Body of pancreas (tissue), 4 donors: ENCODE measurements at regions not wholly inside any gene's neighbourhood (a gene's known extent, or its start where the extent isn't known, plus 50 kb on each side); places are given as distances from the start of the nearest gene placed in this dataset.

Source experiments
- ATAC-seq: fragments of 150-250 bp; one replicate; pipeline ENCODE4 v1.9.1; 2016
- DNase-seq, 4 donors: peaks; one replicate each; pipeline ENCODE4 v3.0.0-alpha.2; 2019
- H3K27ac ChIP-seq, 4 donors: fragments of 200-600 bp; sonication (generic); 1 replicate in 3 of 4; 2 replicates in 1 of 4; pipeline versions ENCODE4 v1.5.1 to v1.6.1; 2016 to 2019; ENCODE audit warnings: mild to moderate bottlenecking in 1 of 4, mixed read lengths in 1 of 4, moderate library complexity in 1 of 4
- H3K27me3 ChIP-seq, 2 donors: fragments of 200-600 bp; sonication (generic); one replicate each; pipeline ENCODE4 v1.6.0; 2016; ENCODE audit warnings: mild to moderate bottlenecking in 1 of 2
- H3K36me3 ChIP-seq, 2 donors: fragments of 200-600 bp; sonication (generic); replicated peaks in 1 of 2; 2 replicates each; pipeline ENCODE4 v1.5.1; 2016; ENCODE audit warnings: low read depth in 2 of 2; ENCODE audit not compliant: insufficient read depth in 1 of 2
- H3K4me1 ChIP-seq: fragments of 200-600 bp; sonication (generic); one replicate; pipeline ENCODE4 v1.6.0; 2016
- H3K4me3 ChIP-seq, 2 donors: fragments of 200-600 bp; sonication (generic); 1 replicate in 1 of 2; 2 replicates in 1 of 2; pipeline ENCODE4 v1.5.1; 2016 to 2019
- H3K9me3 ChIP-seq, 3 donors: fragments of 200-600 bp; sonication (generic); 1 replicate in 2 of 3; 2 replicates in 1 of 3; pipeline ENCODE4 v1.5.1; 2016
- CTCF ChIP-seq, 7 experiments: fragments of 450-650 bp in 4 of 7; fragments of 200-600 bp in 3 of 7; sonication (generic) in 3 of 7; IDR thresholded peaks; one replicate each; pipeline ENCODE4 v1.5.1; 2016 to 2019; ENCODE audit warnings: antibody characterized with exemption in 7 of 7
- POLR2A ChIP-seq, 3 donors: fragments of 450-650 bp; IDR thresholded peaks; one replicate each; pipeline ENCODE4 v1.6.1; 2016; ENCODE audit warnings: antibody characterized with exemption in 3 of 3, mild to moderate bottlenecking in 2 of 3
- WGBS, 2 donors: methylation state at CpG; one replicate each; pipeline ENCODE4 v1.1.5; 2017; 5-methylcytosine and 5-hydroxymethylcytosine counted together
- intact Hi-C: fragments of 100-400 bp; cut with DNase I; formaldehyde crosslinking; loops from one replicate; pipeline ENCODE4 v1.15.1; 2023

- no peak for TF ChIP-seq CTCF (IDR thresholded peaks at IDR 0.05)
- no peak for TF ChIP-seq POLR2A (IDR thresholded peaks at IDR 0.05)
- no peaks in the 10 kb centered on the region for H3K9me3 ChIP-seq
- intact Hi-C loops = no loop called here
- no peaks in the 10 kb centered on the region for H3K27me3 ChIP-seq
- 39 to 68% methylated on average over 6 of the region's 6 CpGs for WGBS, 2 donors
- H3K27ac ChIP-seq = no peak overlapping the region
- no peak overlapping the region for H3K4me3 ChIP-seq
- H3K4me1 ChIP-seq = peaks cover 22% of the 10 kb centered on the region
- no peak for DNase-seq
- peak; percentile 40 for ATAC-seq
- no peaks in the 10 kb centered on the region for H3K36me3 ChIP-seq
These were observed 434.6 kb downstream of the ENC1 start for GRCh38 chr5:74205767-74206578.

- Histone ChIP-seq H3K4me1 (peaks cover 28% of the 10 kb centered on the region), H3K9me3 (no peaks in the 10 kb centered on the region), H3K36me3 (no peaks in the 10 kb centered on the region), H3K27ac (peak overlapping the region; percentile 32 to 60 (median 49)), H3K4me3 (no peak overlapping the region), H3K27me3 (no peaks in the 10 kb centered on the region)
- peak; percentile 68 to 82 (median 78) for DNase-seq
- peak; percentile 90 for ATAC-seq
- TF ChIP-seq CTCF (IDR thresholded peaks at IDR 0.05) (no peak), POLR2A (IDR thresholded peaks at IDR 0.05) (peak in 2 of 3 donors; percentile 32 to 44)
- intact Hi-C loops = no loop called here
- 36 to 42% methylated on average over 8 of the region's 8 CpGs for WGBS, 2 donors
These were observed 439.0 kb downstream of the ENC1 start for GRCh38 chr5:74201334-74202081.

GRCh38 chr5:74200560-74200959 is 440.0 kb downstream of the ENC1 start:
- no peaks in the 10 kb centered on the region for H3K36me3 ChIP-seq
- DNase-seq (no peak), ATAC-seq (no peak)
- H3K27ac ChIP-seq = no peak overlapping the region
- H3K4me1 ChIP-seq = peaks cover 19% of the 10 kb centered on the region
- intact Hi-C loops = no loop called here
- H3K4me3 ChIP-seq = no peak overlapping the region
- 80 to 86% methylated on average over 2 of the region's 2 CpGs for WGBS, 2 donors
- H3K27me3 ChIP-seq = no peaks in the 10 kb centered on the region
- no peaks in the 10 kb centered on the region for H3K9me3 ChIP-seq
- no peak for TF ChIP-seq CTCF (IDR thresholded peaks at IDR 0.05)
- TF ChIP-seq POLR2A (IDR thresholded peaks at IDR 0.05) = no peak

GRCh38 chr5:74199436-74200210 is 440.9 kb downstream of the ENC1 start:
- Histone ChIP-seq H3K4me1 (peaks cover 19% of the 10 kb centered on the region), H3K27ac (no peak overlapping the region), H3K27me3 (no peaks in the 10 kb centered on the region), H3K9me3 (no peaks in the 10 kb centered on the region), H3K4me3 (no peak overlapping the region), H3K36me3 (no peaks in the 10 kb centered on the region)
- ATAC-seq = no peak
- DNase-seq = no peak
- intact Hi-C loops = no loop called here
- 92 to 93% methylated on average over 7 of the region's 7 CpGs for WGBS, 2 donors
- no peak for TF ChIP-seq CTCF (IDR thresholded peaks at IDR 0.05)
